Esophagus muscularis mucosa (tissue), 4 donors: ENCODE measurements at regions not wholly inside any gene's neighbourhood (a gene's known extent, or its start where the extent isn't known, plus 50 kb on each side); places are given as distances from the start of the nearest gene placed in this dataset.

ENCODE experiments used
- DNase-seq: peaks from one replicate; pipeline ENCODE4 v3.0.0-alpha.2; 2017; ENCODE audit errors: extremely low spot score
- H3K27ac ChIP-seq, 4 donors: fragments of 200-600 bp; sonication (generic); replicated peaks in 1 of 4; 1 replicate in 3 of 4; 2 replicates in 1 of 4; pipeline ENCODE4 v1.5.1; 2016 to 2019; ENCODE audit warnings: mild to moderate bottlenecking in 1 of 4
- H3K27me3 ChIP-seq, 4 donors: fragments of 200-600 bp; sonication (generic); one replicate each; pipeline versions ENCODE4 v1.5.1 to v1.6.0; 2016 to 2019
- H3K36me3 ChIP-seq, 4 donors: fragments of 200-600 bp; sonication (generic); one replicate each; pipeline ENCODE4 v1.5.1; 2016 to 2019
- H3K4me1 ChIP-seq, 4 donors: fragments of 200-600 bp; sonication (generic); one replicate each; pipeline ENCODE4 v1.5.1; 2016 to 2019
- H3K4me3 ChIP-seq, 4 donors: fragments of 200-600 bp; sonication (generic); 1 replicate in 2 of 4; 2 replicates in 2 of 4; pipeline ENCODE4 v1.5.1; 2016 to 2019; ENCODE audit warnings: mild to moderate bottlenecking in 4 of 4, moderate library complexity in 1 of 4
- H3K9me3 ChIP-seq, 4 donors: fragments of 200-600 bp; sonication (generic); 1 replicate in 3 of 4; 2 replicates in 1 of 4; pipeline ENCODE4 v1.5.1; 2016 to 2019
- EP300 ChIP-seq: sonication (generic); formaldehyde crosslinking; IDR thresholded peaks from one replicate; pipeline ENCODE4 v1.6.1; 2017; ENCODE audit warnings: antibody characterized with exemption
- POLR2A ChIP-seq: fragments of 450-650 bp; IDR thresholded peaks from one replicate; pipeline ENCODE4 v1.6.1; 2017; ENCODE audit warnings: antibody characterized with exemption, moderate library complexity, mild to moderate bottlenecking, low read depth
- POLR2AphosphoS5 ChIP-seq, 2 donors: sonication (generic); formaldehyde crosslinking; IDR thresholded peaks; one replicate each; pipeline ENCODE4 v1.6.1; 2017; ENCODE audit warnings: antibody characterized with exemption in 2 of 2
- WGBS: methylation state at CpG from one replicate; pipeline ENCODE4 v1.1.5; 2018; 5-methylcytosine and 5-hydroxymethylcytosine counted together
- intact Hi-C: fragments of 100-400 bp; cut with DNase I; formaldehyde crosslinking; loops from one replicate; pipeline ENCODE4 v1.15.1; 2023
- TF ChIP-seq, protein P1 (sequence below), 3 experiments: fragments of 200-600 bp in 2 of 3; fragments of 450-650 bp in 1 of 3; sonication (generic) in 2 of 3; IDR thresholded peaks; one replicate each; pipeline ENCODE4 v1.5.1; 2017 to 2019; ENCODE audit warnings: antibody characterized with exemption in 3 of 3, mild to moderate bottlenecking in 2 of 3, moderate library complexity in 1 of 3

DNA sequence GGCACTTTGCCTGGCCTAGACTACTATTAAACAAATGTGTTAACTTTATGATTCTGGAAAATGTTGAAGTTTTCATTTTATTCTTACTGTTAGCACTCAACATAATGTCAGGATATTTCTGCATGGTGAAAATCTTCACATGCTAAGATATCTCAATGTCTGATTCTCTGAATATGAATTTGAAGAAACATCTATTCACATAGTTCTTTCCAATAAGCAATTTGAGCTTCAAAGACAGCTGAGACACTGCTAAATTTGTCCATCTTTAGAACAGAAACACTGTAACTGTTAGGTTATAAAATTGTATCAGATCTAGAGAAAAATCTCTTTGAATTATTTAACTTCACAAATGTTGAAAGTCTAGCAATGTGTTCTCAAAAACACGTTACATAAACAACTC lies 970.2 kb downstream of the PLOD2 start:
- Histone ChIP-seq H3K4me1 (peaks cover 0 to 10% (median 7%) of the 10 kb centered on the region in 4 donors), H3K4me3 (no peak overlapping the region), H3K27me3 (no peaks in the 10 kb centered on the region), H3K27ac (no peak overlapping the region), H3K36me3 (no peaks in the 10 kb centered on the region), H3K9me3 (no peaks in the 10 kb centered on the region)
- TF ChIP-seq, protein P1, sequence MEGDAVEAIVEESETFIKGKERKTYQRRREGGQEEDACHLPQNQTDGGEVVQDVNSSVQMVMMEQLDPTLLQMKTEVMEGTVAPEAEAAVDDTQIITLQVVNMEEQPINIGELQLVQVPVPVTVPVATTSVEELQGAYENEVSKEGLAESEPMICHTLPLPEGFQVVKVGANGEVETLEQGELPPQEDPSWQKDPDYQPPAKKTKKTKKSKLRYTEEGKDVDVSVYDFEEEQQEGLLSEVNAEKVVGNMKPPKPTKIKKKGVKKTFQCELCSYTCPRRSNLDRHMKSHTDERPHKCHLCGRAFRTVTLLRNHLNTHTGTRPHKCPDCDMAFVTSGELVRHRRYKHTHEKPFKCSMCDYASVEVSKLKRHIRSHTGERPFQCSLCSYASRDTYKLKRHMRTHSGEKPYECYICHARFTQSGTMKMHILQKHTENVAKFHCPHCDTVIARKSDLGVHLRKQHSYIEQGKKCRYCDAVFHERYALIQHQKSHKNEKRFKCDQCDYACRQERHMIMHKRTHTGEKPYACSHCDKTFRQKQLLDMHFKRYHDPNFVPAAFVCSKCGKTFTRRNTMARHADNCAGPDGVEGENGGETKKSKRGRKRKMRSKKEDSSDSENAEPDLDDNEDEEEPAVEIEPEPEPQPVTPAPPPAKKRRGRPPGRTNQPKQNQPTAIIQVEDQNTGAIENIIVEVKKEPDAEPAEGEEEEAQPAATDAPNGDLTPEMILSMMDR (IDR thresholded peaks at IDR 0.05), result no peak
- TF ChIP-seq POLR2AphosphoS5 (IDR thresholded peaks at IDR 0.05), result no peak
- TF ChIP-seq POLR2A, result no peak
- no peak for TF ChIP-seq EP300
- WGBS, result 86% methylated on average over 1 of the region's 1 CpG
- intact Hi-C loops, result no loop called here
- DNase-seq, result no peak

DNA sequence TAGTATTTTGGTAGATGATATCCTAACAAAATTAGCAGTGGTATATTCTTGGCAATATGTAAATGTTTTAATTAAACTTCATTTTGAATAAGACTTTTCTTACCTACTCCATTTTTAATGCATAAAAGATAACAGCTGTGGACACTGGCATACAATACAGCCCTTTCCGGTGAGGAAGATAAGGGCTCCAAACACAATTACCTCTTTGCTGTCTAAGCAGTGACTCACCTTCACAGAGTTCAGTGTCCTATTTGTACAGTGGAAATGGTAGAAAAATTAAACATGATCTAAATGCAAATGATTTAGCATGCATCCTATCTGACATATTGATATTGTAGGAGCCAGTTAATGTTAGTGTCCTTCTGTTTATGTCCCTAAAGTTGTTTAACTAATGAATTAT lies 969.4 kb downstream of the PLOD2 start:
- Histone ChIP-seq H3K27ac (no peak overlapping the region), H3K9me3 (no peaks in the 10 kb centered on the region), H3K27me3 (no peaks in the 10 kb centered on the region), H3K4me1 (peaks cover 0 to 10% (median 7%) of the 10 kb centered on the region in 4 donors), H3K4me3 (no peak overlapping the region), H3K36me3 (no peaks in the 10 kb centered on the region)
- intact Hi-C loops, result no loop called here
- 92% methylated on average over 1 of the region's 1 CpG for WGBS
- TF ChIP-seq POLR2A, result no peak
- no peak for TF ChIP-seq POLR2AphosphoS5 (IDR thresholded peaks at IDR 0.05)
- no peak for TF ChIP-seq EP300
- TF ChIP-seq, protein P1 (IDR thresholded peaks at IDR 0.05), result no peak
- DNase-seq, result no peak

DNA sequence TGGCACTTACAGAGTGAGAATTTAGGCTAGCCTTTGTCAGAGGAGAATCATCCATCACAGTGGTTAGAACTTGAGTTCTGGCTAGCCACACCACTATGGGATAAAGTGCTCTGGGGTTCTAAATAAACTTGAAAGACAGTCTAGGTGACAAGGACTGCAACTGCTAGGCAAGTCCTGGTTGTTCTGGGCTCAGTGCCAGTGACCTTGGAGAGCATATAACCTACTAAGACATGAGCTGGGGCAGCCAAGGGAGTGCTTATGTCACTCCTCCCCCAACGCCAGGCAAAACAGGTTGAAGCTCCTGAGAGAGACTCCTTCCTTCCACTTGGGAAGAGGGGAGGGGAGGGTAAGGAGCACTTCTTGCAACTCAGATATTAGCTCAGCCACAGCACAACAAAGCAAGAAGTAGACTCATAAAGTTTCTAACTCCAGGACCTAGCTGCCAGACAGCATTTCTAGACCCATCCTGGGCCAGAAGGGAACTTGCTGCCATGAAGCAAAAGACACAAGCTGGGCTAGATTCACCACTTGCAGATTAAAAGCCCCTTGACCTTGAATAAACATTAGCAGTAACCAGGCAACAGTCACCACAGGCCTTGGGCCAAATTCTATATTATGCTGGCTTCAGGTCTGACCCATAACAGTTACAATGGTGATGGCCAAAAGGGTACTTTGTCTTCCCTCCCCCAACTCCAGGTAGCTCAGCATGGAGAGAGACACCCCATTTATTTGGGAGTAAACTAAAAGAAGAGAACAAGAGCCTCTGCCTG lies 963.7 kb downstream of the PLOD2 start:
- intact Hi-C loops, result no loop called here
- Histone ChIP-seq H3K4me3 (no peak overlapping the region), H3K9me3 (peaks cover 0 to 10% (median 6%) of the 10 kb centered on the region in 4 donors), H3K4me1 (peaks cover 0 to 12% (median 3%) of the 10 kb centered on the region in 4 donors), H3K27ac (no peak overlapping the region), H3K36me3 (no peaks in the 10 kb centered on the region), H3K27me3 (no peaks in the 10 kb centered on the region)
- no peak for TF ChIP-seq POLR2AphosphoS5 (IDR thresholded peaks at IDR 0.05)
- TF ChIP-seq EP300, result no peak
- TF ChIP-seq, protein P1 (IDR thresholded peaks at IDR 0.05), result no peak
- TF ChIP-seq POLR2A, result no peak
- no CpG with 5 or more reads among the region's 1 CpG for WGBS
- DNase-seq, result no peak

GRCh38 chr3:145197821-145198220 lies 963.2 kb downstream of the PLOD2 start:
- intact Hi-C loops, result no loop called here
- WGBS, result 14% methylated on average over 1 of the region's 1 CpG
- no peak overlapping the region for H3K27ac ChIP-seq

More at GRCh38 chr3:145197821-145198220, 963.2 kb downstream of the PLOD2 start:
- Histone ChIP-seq H3K4me1 (peaks cover 0 to 12% (median 3%) of the 10 kb centered on the region in 4 donors), H3K36me3 (no peaks in the 10 kb centered on the region), H3K4me3 (no peak overlapping the region), H3K27me3 (no peaks in the 10 kb centered on the region), H3K9me3 (peaks cover 0 to 10% (median 7%) of the 10 kb centered on the region in 4 donors)
- no peak for TF ChIP-seq POLR2AphosphoS5 (IDR thresholded peaks at IDR 0.05)
- no peak for TF ChIP-seq EP300
- TF ChIP-seq, protein P1 (IDR thresholded peaks at IDR 0.05), result no peak
- TF ChIP-seq POLR2A, result no peak
- no peak for DNase-seq
